Activated CD8-positive, alpha-beta memory T cell treated with anti-CD3 and anti-CD28 coated beads for 24 hours (primary cell): ENCODE measurements at regions not wholly inside any gene's neighbourhood (a gene's known extent, or its start where the extent isn't known, plus 50 kb on each side); places are given as distances from the start of the nearest gene placed in this dataset.

ENCODE experiments used
- DNase-seq: peaks from one replicate; pipeline ENCODE4 v3.0.0-alpha.2; 2020

DNA sequence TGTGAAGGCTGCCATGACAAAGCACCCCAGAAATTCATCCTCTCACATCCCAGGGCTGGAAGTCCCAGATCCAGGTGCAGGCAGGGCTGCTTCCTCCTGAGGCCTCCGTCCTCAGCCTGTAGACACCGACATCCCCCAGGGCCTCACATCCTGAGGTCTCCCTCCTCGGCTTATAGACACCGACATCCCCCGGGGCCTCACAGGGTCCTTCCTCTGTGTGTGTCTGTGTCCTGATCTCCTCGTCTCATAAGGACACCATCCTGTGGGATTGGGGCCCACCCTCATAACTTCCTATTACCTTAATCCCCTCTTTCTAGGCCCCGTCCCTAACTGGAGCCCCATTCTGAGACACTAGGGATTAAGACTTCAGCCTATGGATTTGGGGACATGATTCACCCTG is 92.0 kb upstream of the SNTG2 start:
- no peak for DNase-seq

DNA sequence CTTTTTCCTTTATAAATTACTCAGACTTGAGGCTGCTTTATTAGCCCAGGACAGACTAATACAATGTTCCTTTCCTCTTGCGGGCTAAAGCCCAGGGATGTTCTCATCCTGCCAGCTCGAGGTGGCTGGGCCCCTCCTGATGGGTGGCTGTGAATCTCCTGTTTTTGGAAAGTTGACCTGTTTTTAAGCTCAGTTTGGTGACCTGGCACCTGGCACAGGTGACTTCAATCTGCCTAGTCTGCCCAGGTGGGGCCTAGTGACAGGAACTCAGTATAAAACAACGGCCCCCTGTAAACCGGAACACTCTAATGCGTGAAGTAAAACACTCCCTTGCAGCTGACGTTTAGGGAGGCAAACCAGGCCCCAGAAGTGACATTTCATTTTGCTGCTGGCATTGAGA is 92.7 kb upstream of the SNTG2 start:
- DNase-seq, result no peak

DNA sequence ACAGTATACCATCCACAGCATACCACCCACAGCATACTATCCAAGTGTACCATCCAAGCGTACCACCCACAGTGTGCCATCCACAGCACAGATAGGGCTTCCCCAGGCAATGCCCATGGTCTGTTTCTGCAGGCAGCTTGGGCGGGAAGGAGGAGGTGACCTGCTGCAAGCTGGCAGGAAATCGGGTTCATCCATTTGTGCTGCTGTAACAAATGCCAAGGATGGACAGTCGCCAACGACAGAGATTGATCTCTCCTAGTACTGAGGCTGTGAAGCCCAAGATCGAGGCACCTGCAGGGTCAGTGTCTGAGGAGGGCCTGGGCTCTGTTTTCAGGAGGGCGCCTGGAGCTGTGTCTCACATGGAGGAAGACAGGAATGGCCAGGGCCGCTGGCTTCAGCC is 93.6 kb upstream of the SNTG2 start:
- no peak for DNase-seq

DNA sequence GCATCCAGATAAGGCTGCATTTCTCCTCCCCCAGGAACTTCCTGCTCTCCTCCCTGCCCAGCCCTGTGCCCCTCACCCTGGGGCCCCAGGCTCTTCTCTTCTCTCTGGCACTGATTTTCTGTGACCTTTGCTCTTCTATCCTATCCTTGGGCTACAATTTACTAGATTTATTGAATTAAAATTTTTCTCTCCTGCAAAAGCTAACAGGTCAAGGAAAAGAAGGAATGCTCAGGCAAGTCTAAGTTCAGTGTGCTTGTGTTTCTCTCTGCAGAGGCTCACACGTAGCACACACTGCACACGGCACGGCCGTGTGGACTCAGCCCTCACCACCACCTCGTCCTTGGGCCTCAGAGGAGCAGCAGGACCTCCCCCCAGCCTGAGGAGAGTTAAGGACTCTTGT is 94.2 kb upstream of the SNTG2 start:
- no peak for DNase-seq

DNA sequence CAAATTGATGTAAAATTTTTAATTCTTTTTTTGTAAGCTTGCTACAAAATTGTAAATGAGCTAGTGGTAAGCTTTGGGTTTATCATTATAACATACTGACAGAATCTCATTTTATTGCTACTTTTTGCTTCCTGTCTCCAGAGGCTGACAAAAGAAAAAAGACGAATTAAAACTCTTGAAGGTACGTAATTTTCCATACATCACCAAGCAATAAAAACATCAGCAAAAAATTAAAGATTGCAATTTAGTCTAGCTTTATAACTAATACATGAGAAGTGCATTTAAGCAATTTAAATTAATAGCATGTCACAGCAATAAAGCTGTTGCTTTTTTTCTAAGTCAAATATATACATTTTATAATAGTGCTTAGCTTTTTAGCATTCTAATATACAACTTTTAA is 94.6 kb upstream of the SNTG2 start:
- no peak for DNase-seq

DNA sequence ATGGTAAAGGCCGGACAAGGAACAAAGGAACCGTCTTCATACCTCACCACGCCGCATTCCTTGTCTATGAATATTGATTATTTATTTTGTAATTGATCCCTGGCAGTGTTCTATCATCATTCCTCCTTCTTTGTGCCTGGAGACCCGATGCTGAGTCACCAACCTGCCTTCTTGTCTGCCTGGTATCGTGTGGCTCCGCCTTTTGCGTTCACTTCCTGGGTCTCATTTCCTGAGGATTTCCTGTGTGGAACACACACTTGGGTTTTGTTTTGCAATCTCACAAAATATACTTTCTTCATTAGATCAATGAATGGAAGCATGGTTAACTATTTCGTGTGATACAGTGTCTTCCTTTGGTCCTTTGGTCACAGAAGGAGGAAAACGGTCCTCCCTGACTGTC is 95.5 kb upstream of the SNTG2 start:
- no peak for DNase-seq

DNA sequence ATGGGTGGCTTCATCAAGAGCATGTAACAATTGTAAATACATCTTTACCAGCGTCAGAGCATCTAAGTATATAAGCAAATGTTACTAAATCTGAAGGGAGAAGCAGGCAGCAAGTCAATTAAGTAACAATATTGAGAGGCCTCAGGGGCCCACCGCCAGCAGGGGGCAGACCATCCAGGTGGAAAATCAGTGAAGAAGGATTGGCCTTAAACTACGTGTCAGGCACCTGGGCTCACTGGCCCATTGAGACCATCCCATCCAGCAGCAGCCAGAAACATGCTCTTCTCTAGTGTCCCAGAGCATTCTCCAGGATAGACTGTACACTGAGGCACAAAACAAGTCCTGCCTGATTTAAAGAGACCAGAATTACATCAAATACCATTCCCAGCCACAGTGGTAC is 96.2 kb upstream of the SNTG2 start:
- peak; percentile 75 for DNase-seq

DNA sequence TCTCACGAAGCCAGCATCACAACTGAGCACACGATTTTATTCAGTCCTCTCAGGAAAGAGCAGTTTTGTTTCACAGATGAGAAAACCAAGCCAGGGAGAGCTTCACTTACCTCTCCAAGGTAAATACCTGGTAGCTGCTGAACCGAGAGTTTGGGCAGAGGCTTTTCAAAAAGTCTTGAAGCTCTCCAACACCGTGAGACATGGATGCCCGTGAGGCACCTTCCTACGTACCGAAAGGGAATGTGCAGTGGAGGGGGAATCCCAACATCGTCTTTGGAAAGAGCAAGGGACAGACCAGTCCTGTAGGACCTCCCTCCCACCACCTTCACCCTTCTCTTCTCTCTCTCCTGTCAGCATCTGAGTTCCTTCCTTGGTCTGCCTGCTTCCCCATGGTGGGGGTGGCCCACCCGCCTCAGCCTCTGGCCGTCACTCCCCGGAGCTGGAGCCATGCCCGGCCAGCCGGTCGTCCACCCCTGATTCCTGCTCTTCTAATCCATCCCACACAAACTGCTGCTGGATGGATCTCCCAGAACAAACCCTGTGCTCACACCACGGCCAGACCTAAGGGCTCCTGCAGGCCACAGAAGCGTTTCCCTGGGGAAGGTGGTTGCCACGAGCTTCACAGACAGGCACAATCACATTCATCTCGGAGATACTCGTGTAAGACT is 97.3 kb upstream of the SNTG2 start:
- DNase-seq, result no peak

DNA sequence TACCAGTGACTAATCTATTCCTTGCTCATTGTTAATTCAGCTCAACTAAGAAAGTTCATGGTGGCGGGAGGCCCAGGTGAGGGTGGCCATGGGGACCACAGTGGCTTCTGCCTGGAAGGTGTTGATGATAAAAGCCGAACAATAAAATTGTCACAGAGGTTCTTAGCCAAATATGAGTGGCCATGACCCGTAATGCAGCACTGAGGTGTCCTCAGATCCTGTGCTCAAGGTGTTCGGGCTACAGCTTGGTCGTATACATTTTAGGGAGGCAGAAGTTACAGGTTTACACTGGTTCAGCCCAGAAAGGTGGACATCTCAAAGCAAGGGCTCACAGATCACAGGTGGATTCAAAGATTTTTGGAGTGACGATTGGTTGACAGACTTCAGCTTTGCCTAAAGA is 98.5 kb upstream of the SNTG2 start:
- no peak for DNase-seq

DNA sequence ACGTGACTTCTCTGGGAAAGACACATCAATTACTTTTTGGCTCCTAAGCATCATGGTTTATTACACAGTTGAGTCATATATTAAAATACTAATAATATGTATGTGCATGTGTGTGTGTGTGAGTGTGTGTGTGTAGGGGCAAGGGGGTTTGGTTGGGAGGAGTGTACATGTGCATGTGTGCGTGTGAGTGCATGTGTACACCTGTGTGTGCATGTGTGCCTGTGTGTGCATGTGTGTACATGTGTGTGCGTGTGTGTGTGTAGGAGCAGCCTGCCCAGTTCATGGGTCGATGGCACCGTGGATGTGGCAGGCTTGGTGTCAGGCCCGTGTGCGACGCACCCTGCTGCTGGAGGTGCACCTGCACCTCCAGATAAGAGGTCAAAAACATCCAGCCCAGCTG is 99.0 kb upstream of the SNTG2 start:
- no peak for DNase-seq

DNA sequence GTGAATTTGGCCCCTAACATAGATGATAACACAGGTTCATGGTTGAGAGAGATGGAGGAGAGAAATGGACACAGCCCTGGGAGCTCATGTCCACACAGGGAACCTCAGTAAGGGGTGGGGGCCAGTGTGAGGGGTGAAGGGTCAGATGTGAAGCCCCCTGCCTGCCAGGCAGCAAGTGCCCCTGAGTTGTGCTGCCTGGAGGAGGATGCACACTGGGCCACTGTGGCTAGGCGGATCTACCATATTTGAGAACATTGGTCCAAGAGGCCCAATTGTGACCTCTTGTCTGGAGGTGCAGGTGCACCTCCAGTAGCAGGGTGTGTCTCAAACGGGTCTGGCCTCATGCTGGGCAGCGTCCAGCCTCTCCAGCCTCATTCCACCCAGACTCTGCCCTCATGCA is 99.6 kb upstream of the SNTG2 start:
- no peak for DNase-seq

DNA sequence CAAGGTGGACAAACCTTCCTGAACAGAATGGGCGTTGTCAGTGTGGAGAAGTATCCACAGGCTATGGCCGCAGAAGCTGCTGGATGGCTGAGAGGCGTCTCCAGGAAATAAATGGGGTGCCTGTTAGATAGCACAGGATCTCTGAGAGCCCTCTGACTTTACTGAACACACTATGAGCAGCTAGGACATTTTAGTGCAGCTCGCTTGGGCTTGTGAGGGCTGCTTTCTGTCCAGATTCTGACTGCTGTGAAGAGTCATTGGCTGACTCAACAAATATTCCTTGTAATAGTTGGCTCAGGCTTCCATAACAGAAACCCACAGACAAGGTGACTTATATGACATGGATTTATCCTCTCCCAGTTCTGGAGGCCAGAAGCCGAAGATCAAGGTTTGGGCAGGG is 100.2 kb upstream of the SNTG2 start:
- DNase-seq, result no peak

DNA sequence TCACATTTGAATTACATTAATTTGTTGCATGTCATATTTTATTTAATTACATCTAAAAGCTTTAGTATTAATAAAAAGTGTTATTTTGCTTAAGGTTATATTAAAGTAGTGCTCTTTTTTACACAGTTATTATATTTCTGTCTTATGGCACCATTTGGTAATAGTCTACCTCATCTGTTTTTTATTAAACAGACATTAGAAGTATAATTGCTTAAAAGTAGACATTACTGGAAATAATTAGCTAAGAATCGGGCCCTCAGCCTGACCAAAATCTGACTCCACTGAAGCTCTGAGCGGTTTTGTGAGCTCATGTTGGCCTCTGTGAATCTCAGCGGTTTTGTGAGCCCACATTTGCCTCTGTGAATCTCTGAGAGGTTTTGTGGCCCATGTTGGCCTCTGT is 102.5 kb upstream of the SNTG2 start:
- no peak for DNase-seq

DNA sequence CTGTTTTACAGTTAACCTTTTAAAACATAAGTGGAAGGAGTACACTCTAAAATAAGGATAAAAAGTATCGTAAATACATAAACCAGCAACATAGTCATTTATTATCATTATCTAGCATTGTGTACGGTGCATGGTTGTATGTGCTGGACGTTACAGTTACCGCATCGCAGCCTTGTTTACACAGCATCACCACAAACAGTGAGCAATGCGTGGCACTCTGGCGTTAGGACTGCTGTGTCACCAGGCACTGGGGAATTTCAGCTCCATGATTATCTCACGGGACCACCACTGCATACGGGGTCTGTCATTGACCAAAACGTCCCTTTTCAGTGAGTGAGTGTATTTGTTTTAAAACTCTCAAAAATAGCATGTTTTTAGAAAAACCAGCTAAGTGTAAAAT is 103.0 kb upstream of the SNTG2 start:
- DNase-seq, result no peak

DNA sequence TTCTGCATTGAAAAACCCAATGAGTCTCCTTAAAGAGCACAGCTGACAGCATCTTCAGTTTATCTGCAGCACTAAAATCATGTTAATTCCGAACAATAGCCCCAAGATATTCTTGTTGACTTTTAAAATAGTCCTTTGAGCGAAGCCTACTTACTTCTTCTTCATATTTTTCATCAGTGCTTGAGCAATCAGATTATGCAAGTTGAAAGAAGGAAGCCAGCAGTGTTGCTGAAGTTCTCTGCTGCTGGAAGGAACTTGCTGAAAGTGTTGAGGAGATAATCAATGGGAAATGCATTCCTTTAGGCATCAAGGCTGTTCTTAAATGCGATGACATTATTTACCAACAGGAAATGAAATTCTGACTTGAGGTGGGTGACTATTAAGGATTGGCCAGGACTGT is 105.9 kb upstream of the SNTG2 start:
- no peak for DNase-seq

DNA sequence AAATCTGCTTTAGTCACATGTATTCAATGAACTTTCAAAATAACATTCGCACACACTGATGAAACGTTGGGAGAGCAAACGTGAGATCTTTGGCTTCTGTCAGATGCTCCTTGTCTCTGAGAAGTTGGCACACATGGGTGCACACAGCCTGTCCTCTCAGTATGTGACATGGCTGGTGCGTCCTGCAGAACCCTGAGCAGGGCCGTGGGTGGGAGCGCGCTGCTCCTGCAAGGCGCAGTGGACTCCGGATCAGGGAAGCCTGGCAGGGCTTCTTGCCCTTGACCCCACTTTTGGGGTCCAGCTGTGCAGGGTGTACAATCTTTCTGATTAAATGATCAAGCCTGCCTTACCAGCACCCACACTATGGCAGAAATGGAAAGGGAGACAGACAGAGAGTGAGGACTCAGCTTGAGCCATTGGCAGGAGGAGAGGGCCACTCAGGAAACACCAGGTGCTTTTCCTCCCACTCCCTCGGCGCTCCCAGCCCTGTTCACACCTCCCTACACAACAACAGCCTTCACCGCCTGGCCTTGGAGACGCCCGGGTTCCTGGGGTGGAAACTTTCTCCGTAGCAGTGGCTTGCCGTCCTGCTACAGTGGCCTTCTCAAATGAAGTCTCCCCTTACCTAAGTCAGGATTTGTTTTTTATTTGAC is 108.4 kb upstream of the SNTG2 start:
- no peak for DNase-seq

DNA sequence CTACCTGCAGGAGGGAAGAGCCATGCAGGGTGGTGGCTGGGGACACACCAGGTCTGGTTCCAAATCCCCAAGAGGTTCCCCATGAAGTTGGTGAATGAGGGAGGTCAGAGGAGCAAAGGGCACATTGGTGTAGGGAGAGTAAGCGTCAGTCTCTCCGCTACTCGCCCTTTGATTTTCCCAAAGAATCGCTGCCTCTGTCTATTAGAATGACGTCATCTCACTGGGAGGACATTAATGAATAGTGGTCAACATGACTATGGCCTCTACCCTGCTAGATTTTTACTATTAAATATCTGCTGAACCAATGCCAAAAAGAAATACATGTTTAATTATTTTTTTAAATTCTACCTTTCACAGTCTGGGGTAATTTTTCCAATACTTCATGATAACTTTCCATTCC is 109.6 kb upstream of the SNTG2 start:
- no peak for DNase-seq

DNA sequence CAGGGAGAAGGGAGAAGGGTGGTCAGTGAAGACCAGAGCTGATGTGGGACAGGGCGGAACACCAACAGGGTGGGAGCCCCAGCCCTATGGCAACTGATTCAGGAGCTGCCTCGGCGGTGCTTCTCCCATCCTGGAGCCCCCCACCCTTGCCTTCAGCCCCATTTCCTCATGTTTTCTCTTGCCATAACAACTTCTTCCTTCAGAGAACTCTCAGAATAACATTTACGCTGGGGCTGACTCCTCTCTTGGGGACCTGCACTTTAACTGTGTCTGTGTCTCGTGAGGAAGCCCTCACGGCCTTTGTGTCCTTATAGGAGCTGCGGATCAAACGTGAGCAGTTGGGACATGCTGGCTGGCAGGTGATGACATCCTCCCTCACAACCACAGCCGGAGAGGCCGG is 116.4 kb upstream of the SNTG2 start:
- DNase-seq, result no peak

DNA sequence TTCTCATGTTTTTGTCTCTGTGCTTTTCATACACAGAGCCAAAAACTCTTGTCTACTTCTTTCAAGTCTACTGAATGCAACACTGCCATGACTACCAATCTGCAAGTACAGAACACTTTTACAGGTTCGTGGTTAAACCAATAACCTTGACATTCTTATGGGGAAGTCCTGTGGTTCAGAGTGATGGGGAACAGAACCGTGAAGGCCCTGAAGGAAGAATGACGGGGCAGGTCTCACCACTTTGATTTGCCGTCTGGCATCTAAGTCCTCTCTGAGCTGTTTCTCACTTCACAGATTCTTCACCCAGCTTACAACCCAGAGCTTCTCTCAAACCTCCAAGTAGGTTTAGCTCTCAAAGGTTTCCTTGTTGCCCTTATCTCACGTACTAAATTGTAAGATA is 117.5 kb upstream of the SNTG2 start:
- no peak for DNase-seq

DNA sequence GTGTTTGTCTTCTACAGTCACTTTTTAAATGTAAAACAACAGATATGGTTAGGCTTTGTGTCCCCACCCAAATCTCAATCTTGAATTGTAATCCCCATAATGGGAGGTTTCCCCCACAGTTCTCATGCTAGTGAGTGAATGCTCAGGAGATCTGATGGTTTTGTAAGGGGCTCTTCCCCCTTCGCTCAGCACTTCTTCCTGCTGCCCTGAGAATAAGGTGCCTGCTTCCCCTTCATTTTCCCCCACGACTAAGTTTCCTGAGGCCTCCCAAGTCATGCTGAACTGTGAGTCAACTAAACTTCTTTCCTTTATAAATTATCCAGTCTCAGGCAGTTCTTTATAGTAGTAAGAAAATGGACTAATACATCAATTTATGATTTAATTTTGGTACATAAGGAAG is 118.0 kb upstream of the SNTG2 start:
- no peak for DNase-seq

DNA sequence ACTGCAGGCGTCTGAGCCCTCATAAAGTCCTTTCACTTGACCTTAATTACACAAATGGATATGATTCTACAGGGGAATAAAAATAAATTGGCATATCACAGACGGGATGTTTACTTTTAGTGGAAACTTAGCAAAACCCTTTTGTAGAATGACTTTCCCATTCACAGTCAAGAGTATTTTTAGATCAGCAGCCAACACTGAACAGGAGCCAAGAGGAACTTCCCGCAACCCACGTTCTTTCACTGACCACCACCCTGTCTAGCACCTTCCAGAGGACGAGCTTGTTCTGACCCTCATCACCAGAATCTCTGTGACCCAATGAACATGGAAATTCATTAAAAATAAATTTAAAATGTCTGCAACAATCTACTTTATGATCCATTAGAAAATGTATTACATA is 119.0 kb upstream of the SNTG2 start:
- no peak for DNase-seq

DNA sequence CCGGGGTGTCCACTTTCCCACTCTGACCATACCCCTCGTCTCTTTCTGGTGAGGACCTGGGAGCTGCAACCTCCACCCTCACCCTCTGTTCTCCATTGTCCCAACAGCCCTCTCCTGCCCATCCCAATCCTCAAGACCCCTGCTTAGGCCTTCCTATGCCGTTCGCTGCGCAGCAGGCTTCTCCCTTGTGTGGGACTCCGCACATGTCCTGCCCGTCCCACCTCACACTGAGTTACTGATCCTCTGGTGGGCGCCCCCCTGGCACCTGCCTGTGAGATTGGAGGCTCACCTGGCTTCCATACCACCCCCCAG is 119.5 kb upstream of the SNTG2 start:
- no peak for DNase-seq

DNA sequence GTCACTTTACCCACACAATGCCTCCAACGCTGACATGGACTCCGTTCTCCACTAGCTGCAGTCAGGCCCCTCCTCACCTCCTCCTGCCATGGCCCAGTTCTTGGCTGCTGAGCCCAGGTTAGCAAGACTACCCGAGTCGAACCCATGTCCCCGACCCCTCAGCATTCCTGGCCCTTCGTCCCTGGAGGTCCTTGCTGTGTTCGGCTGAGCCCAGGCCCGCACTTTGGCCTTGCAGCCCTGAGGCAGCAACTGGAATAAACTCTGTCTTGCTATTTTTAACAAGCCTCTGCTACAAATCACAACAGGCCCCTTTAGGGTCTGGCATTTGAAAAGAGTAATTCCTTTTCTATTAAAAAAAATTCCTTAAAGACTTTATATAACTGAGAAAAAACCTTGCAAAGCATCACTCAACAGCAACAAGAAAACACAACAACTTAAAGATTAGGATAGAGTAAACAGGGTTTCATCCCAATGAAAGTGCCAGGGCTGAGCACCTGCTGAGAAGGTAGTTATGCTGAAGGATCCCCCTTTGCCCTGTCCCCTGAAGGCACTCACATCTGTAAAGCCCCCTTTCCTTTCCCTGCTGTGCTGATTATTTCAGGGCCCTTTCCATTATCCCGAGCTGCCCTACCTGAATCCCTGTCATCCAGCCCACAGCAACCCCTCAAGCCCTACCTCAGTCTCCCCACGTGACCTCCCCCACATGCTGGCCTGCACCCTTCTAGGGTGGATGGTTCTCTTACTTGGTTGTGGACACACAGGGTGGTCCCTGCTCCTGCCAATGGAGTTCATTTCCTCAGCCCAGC is 120.0 kb upstream of the SNTG2 start:
- no peak for DNase-seq

DNA sequence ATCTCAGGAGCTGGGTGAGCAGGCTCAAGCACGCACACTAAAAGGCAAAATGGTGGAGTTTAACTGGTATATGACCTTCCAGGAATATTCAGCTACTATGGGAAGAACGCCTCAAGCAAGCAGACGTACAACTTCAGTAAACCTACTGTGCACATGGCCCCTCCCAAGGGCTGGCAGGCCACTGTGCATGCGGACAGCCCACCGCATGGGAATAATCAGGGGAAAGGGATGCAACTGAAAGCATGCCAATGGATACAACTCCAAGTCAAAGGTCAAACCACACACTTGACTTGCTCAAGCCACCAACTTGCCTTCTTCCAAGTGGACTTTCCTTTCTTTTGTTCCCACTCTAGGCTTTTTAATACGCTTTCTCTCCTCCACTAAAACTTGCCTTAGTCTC is 121.6 kb upstream of the SNTG2 start:
- no peak for DNase-seq

DNA sequence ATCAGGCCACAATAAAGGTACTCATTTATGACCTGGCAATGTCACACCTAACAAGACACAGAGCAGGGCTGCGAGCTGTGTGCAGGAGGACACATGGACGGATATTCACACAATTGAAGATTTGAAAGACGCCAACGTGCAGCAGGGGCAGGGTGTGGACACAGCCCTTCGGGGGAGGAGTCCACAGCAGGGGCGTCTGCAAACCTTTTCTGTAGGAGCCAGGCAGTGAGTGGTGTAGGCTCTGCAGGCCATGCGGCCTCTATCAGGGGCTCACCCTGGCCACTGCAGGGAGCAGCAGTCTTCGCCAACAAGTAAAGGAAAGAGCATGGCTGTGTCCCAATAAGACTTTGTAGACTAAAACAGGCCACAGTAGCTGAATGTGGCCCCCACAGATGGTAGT is 125.7 kb upstream of the SNTG2 start:
- no peak for DNase-seq
